ENCODE measurements at regions not wholly inside any gene's neighbourhood (a gene's known extent, or its start where the extent isn't known, plus 50 kb on each side); places are given as distances from the start of the nearest gene placed in this dataset.

- no peak for DNase-seq (ENCODE audit: low spot score)
- ATAC-seq, result no peak
Observed at GRCh38 chr2:222064286-222064685, 234.5 kb downstream of the PAX3 start.

DNA sequence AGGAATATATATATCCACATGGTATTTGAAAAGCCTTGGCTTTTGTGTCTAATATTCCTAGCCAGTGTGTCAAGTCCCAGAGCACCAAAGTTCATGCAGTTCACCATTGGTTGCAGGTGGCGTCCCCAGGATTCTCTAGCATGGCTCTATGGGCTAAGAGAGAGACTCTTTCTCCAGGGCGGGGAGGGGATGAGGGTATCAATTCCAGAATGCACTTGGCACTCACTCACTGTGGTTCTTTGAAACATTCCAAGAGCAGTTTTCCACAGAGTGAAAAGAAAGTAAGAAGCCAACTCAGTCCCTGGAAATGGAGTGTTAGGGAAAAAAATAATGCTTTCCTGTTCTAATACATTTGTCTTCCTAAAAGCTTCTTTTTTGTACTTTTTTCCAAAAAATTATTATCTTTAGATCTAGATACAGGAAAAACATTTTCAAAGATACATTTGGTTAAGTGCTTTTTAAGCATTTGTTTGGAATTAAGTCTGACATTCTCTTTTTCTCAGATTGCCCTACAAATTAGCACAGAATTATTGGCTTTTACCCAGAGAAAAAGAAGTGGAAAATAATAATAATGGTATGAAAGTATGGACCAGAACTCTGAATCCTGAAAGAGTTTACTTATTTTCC lies 239.9 kb downstream of the PAX3 start:
- ATAC-seq (no peak), DNase-seq (ENCODE audit: low spot score) (no peak)

DNA sequence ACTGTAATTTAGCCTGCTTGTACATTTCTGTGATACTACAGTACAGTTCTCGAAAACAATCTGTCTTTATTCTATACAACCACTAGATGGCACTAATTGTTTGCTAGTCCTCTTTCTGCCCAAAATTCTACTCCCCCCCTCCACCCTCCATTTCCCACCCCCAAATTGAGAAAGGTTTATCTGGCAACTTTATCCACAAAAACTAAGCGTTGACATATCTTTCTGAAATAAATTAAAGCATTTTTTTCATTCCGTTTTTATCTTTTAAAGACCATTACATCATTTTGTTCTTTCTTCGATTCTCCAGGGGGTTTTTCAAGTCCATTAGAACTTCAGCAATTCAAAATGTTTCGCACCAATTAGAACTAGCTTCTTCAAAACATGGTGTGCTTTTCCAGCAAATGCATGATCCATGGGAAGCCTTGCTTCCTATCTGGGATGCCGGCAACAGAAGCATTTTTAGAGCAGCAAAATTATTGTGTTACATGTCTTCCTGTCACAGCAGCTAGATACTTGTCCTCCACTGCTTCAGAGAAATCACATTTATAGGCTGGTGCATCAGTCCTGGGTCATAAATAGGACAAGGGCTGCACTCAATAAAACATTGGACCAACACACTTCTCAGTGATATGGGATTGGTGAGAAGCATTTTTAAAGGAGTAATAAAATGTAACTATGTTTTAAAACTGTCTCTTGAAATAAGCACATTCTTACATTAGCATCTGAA lies 241.3 kb downstream of the PAX3 start:
- ATAC-seq (peak; percentile 60), DNase-seq (ENCODE audit: low spot score) (no peak)

GRCh38 chr2:222055328-222055727 lies 243.5 kb downstream of the PAX3 start:
- ATAC-seq, result no peak

GRCh38 chr2:222054813-222055212 lies 244.0 kb downstream of the PAX3 start:
- DNase-seq (ENCODE audit: low spot score) (no peak), ATAC-seq (no peak)

More at GRCh38 chr2:222055328-222055727, 243.5 kb downstream of the PAX3 start:
- no peak for DNase-seq (ENCODE audit: low spot score)

DNA sequence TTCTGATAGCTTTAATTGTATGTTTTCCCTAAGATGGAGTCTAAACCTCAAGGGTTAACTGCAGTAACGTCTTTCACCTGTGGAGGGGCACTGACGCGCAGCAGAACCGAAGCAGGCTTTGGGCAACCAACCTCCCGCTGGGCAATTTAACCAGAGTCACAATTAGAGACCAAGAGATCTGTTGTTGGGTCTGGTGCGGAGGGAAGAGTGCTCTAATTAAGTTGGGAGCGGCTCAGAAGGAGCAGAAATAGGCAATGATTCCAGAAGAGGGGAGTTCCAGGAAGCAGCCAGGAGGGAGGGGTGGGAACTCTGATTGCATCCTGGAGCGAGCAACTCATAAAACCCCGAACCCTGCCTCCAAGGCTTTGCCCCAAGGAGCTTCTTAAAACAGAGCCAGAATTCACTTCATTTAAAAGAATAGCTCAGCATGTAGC lies 245.8 kb downstream of the PAX3 start:
- ATAC-seq (no peak), DNase-seq (ENCODE audit: low spot score) (no peak)

DNA sequence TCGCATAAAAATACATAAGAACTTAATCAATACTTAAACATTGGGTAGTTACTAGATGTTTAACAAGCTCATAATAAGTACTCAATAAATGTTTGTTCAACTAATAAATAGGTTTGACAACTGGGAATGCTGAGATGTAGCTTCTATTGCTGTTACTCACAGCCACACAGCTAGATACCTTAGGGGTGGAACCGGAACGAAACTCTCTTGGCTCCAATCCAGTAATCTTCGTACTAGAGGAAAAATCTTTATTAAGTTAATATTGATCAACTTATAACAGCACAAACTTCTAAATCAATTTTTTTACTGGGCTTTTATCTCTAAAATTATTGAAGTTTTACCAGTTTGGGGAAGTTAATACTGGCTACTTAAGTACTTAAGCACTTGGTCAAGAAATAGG lies 247.8 kb downstream of the PAX3 start:
- DNase-seq (ENCODE audit: low spot score), result no peak
- no peak for ATAC-seq

- DNase-seq (ENCODE audit: low spot score) (no peak), ATAC-seq (no peak)
Observed at GRCh38 chr2:222049946-222050345, 248.9 kb downstream of the PAX3 start.

- ATAC-seq (no peak), DNase-seq (ENCODE audit: low spot score) (no peak)
Observed at GRCh38 chr2:222043897-222044296, 254.9 kb downstream of the PAX3 start.

DNA sequence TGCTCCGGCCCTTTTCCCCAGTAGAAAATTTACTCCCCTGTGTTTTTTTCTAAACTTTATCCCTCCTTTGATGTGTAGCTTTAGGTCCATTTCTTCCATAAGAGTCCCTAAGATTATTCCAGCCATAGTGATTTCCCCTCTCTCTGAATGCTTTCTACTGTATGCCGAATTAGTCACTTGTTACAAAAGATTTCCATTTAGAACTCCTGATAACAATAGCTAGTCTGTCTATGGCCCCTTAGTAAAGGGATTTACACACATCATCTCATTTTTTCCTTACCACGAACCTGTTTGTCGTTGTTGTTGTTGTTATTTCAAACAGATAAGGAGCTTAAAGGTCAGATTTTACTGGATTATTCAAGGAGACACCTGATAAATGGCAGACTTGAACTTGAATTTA lies 256.1 kb downstream of the PAX3 start:
- DNase-seq (ENCODE audit: low spot score) (no peak), ATAC-seq (no peak)

- peak; percentile 58 for ATAC-seq
- no peak for DNase-seq (ENCODE audit: low spot score)
Observed at GRCh38 chr2:222040333-222040732, 258.5 kb downstream of the PAX3 start.

DNA sequence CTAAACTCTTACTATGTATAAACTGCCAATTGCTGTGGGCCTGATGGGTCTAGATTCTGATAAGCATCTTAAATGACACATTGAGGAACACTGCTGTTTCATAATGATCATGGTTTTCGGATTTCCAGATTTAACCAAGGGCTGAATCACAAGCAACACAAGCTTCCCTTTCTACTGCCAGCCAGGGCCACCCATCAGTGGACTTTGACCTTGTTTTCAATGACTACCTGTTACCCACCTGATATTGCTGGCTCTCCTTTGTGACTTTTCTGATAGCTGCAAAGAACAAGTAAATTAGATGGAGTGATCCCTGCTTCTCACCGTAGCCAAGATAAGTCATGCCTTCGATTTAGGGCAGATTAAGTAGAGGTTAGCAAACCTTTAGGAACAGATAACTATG lies 259.0 kb downstream of the PAX3 start:
- ATAC-seq (no peak), DNase-seq (ENCODE audit: low spot score) (no peak)

DNA sequence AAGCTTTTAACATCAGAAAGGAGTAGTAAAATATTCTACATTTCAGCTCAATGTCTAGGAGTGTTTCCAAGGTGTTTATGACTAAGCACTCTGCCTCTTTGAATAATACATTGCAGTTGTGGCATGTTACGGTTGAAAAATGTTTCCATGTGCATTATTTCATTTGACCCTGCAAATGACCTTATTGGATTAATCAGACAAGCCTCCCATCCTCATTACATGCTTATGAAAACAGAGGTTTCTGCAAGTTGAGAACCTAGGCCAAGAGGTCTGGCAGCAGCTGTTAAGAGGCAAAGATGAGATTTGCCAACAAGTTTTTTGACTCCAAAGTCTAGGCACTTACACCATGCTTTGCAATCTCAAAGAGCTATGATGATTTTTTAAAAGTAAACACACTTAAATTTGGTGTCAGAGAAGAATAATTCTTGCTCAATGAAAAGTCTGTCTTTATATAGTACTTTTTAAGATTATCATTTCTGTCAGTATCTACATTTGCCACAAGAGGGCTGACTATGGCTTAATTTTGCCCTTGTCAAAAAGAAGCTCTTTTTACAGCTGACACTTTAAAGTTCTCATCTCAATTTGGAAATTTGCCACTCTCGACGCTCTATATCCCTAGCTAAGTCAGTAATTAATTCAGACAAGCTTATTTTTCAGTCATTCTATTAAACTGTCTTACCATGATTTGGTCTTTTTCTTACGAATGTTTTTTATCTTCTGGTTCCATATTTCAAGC lies 260.6 kb downstream of the PAX3 start:
- ATAC-seq (peak; percentile 47), DNase-seq (ENCODE audit: low spot score) (no peak)

DNA sequence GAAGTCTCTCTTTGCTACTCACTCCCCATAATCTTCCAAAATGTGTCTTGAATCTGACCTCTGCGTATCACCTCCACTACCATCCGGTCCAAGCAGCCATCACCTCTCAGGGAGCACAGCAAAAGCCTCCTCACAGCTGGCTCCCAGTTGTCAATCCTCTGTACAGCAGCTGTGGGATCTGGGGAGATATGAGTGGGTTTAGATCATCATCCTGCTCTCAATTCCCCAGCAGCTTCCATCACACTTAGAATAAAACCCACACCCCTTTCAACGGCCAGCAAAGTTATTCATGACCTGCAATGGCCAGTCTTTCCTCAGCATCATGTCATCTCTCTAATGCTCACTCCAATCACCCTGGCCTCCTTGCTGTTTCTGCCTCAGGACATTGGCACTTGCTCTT lies 261.6 kb downstream of the PAX3 start:
- ATAC-seq, result no peak
- no peak for DNase-seq (ENCODE audit: low spot score)

DNA sequence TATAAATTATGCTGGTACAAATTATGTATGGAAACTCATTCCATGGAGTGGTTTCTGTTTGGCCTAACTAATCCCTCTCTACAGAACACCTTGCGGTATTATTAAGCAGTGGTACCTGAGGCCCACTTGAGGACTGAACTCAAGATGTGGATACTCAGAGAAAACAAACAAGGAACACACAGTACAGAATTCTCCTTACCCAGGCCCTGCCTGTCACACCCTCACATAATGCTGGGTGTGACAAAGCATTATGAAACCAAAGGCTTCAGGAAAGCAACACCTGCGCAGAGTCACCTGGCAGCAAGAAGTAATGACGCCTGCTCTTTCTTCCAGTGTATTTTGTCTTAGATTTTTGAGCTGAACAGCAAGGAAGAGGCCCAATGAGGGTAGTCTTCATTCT lies 264.7 kb downstream of the PAX3 start:
- ATAC-seq, result no peak

GRCh38 chr2:222033541-222033940 lies 265.3 kb downstream of the PAX3 start:
- ATAC-seq, result no peak
- no peak for DNase-seq (ENCODE audit: low spot score)

More for the DNA sequence above, 264.7 kb downstream of the PAX3 start:
- DNase-seq (ENCODE audit: low spot score), result no peak

- no peak for DNase-seq (ENCODE audit: low spot score)
- no peak for ATAC-seq
Observed at GRCh38 chr2:222025881-222026271, 272.9 kb downstream of the PAX3 start.

DNA sequence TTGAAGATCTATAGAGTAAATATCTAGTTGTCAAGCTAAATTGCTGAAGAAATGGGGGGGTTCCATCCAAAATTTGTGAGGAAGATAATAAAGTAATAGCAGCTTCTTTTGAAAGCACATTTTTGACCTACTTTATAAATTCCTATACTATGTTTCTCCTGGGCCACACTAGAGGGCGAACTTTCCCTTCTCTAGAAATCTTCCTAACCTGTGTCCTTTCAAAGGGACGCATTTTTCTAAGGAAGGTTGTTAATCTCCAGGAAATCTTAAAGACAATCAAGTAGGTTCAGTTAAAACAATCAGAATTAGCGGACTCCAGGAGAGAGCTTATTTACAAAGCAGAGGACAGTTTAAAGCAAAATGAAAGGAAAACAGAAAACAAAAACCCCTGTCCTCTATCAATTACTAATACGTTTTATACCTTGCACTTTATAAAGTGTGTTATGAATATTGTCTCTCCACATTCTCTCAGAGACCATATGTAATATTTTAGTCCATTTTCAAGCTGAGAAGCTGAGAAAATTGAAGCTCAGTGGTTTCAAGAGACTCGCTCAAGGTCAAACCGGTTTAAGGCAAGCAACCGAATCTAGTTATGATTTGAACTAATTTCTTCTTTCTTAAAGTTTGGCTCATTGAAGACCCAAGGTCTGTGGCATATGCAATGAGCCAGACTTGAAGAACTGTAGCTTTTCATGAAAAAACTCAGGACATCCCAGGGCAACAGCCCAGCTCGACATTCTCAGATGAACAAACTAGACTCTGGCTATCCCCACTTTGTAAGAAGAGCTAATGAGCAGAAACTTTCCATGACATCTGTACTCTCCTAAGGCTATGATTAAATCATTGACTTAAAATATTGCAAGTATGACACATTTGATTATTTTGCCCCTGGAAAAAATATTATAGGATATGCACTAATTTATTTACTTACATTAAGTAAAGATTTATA lies 273.6 kb downstream of the PAX3 start:
- peak; percentile 74 for ATAC-seq
- DNase-seq (ENCODE audit: low spot score), result no peak

- DNase-seq (ENCODE audit: low spot score) (no peak), ATAC-seq (no peak)
Observed at GRCh38 chr2:222017252-222017850, 281.4 kb downstream of the PAX3 start.

- ATAC-seq, result no peak
Observed at GRCh38 chr2:222013889-222014288, 284.9 kb downstream of the PAX3 start.

More at GRCh38 chr2:222013889-222014288, 284.9 kb downstream of the PAX3 start:
- no peak for DNase-seq (ENCODE audit: low spot score)
